H1 (cell line): ENCODE measurements at regions not wholly inside any gene's neighbourhood (a gene's known extent, or its start where the extent isn't known, plus 50 kb on each side); places are given as distances from the start of the nearest gene placed in this dataset.

ENCODE experiments used
- CTCF ChIA-PET: fragments of 300-600 bp; sonication (Branson Sonifier 250); formaldehyde crosslinking; loops from one replicate; lab custom pipeline; 2021; ENCODE audit not compliant: partially characterized antibody; lab: Charles Lee
- POLR2A ChIA-PET: fragments of 300-600 bp; sonication (Branson Sonifier 250); formaldehyde crosslinking; loops from one replicate; lab custom pipeline; 2021; ENCODE audit warnings: inconsistent platforms; ENCODE audit not compliant: partially characterized antibody; lab: Charles Lee
- DNase-seq, 2 experiments: peaks; one replicate each; pipeline versions ENCODE4 v3.0.0 to v3.0.0-alpha.2; 2010 to 2022; ENCODE audit warnings: low spot score in 2 of 2, low read depth in 1 of 2, mixed read lengths in 1 of 2
- FAIRE-seq: peaks from 2 replicates; lab custom pipeline; 2011; peaks lifted over from hg19 to GRCh38; lab: Jason Lieb, UNC
- H2AFZ ChIP-seq: 2 replicates; pipeline ENCODE4 v1.8.1; 2012; ENCODE audit warnings: low read length, inconsistent platforms
- H2AK5ac ChIP-seq: 2 replicates; pipeline ENCODE4 v1.6.1; 2013; ENCODE audit warnings: low read depth, low read length
- H2BK120ac ChIP-seq: replicated peaks from 2 replicates; pipeline ENCODE3; 2013; ENCODE audit warnings: low read depth, low read length, inconsistent platforms
- H2BK12ac ChIP-seq: 2 replicates; pipeline ENCODE4 v1.6.1; 2013; ENCODE audit warnings: low read depth, low read length
- H2BK15ac ChIP-seq: 2 replicates; pipeline ENCODE4 v1.6.1; 2013; ENCODE audit warnings: low read length
- H2BK20ac ChIP-seq: 2 replicates; pipeline ENCODE4 v1.6.1; 2013; ENCODE audit warnings: low read length
- H2BK5ac ChIP-seq: 2 replicates; pipeline ENCODE4 v1.6.1; 2013; ENCODE audit warnings: low read depth, low read length
- H3K14ac ChIP-seq: 2 replicates; pipeline ENCODE4 v1.6.1; 2013; ENCODE audit warnings: inconsistent platforms; ENCODE audit not compliant: insufficient read length
- H3K18ac ChIP-seq: 2 replicates; pipeline ENCODE4 v1.6.1; 2013; ENCODE audit warnings: low read length; ENCODE audit errors: extremely low read depth
- H3K23ac ChIP-seq: 2 replicates; pipeline ENCODE4 v1.6.1; 2013; ENCODE audit warnings: inconsistent platforms; ENCODE audit not compliant: insufficient read length
- H3K23me2 ChIP-seq: 2 replicates; pipeline ENCODE4 v1.6.1; 2013; ENCODE audit warnings: low read depth, low read length
- H3K27ac ChIP-seq: 2 replicates; pipeline ENCODE4 v1.6.1; 2011; ENCODE audit warnings: low read depth, low read length, inconsistent platforms
- H3K27me3 ChIP-seq, 4 experiments: replicated peaks in 1 of 4; 1 replicate in 1 of 4; 2 replicates in 3 of 4; pipeline versions ENCODE4 v1.6.1 to v1.8.1; 2011 to 2013; ENCODE audit warnings: low read length in 3 of 4, mild to moderate bottlenecking in 3 of 4, inconsistent platforms in 2 of 4, mixed read lengths in 2 of 4, moderate library complexity in 1 of 4; ENCODE audit not compliant: control insufficient read depth in 3 of 4, insufficient read depth in 3 of 4; ENCODE audit errors: extremely low read depth in 1 of 4
- H3K36me3 ChIP-seq, 4 experiments: 2 replicates each; pipeline versions ENCODE4 v1.6.1 to v1.8.1; 2011 to 2013; ENCODE audit warnings: mild to moderate bottlenecking in 4 of 4, low read length in 3 of 4, moderate library complexity in 2 of 4, control low read depth in 1 of 4, inconsistent platforms in 1 of 4; ENCODE audit not compliant: insufficient read depth in 4 of 4, control insufficient read depth in 2 of 4
- H3K4ac ChIP-seq: replicated peaks from 2 replicates; pipeline ENCODE3; 2013; ENCODE audit warnings: low read length, low read depth, mixed read lengths, inconsistent platforms; ENCODE audit not compliant: insufficient read length
- H3K4me1 ChIP-seq, 4 experiments: replicated peaks in 1 of 4; 1 replicate in 1 of 4; 2 replicates in 3 of 4; pipeline versions ENCODE4 v1.6.1 to v1.8.1; 2011 to 2013; ENCODE audit warnings: low read length in 3 of 4, inconsistent platforms in 2 of 4, mixed read lengths in 1 of 4; ENCODE audit not compliant: insufficient read depth in 4 of 4, control insufficient read depth in 3 of 4
- H3K4me2 ChIP-seq, 2 experiments: 2 replicates each; pipeline versions ENCODE4 v1.6.1 to v1.8.1; 2011 to 2013; ENCODE audit warnings: low read depth in 2 of 2, low read length in 2 of 2, control low read depth in 1 of 2, inconsistent platforms in 1 of 2, mild to moderate bottlenecking in 1 of 2; ENCODE audit not compliant: insufficient read depth in 1 of 2
- H3K4me3 ChIP-seq, 4 experiments: fragments of 200-600, 300-600 bp in 1 of 4; sonication (generic), shearing (Covaris generic), sonication (Bioruptor Twin) in 1 of 4; 2 replicates each; pipeline versions ENCODE4 v1.5.1 to v1.8.1; 2011 to 2016; ENCODE audit warnings: low read length in 4 of 4, low read depth in 3 of 4, control low read depth in 2 of 4, inconsistent platforms in 2 of 4, mild to moderate bottlenecking in 2 of 4, mixed read lengths in 1 of 4, moderate library complexity in 1 of 4; ENCODE audit not compliant: insufficient read depth in 2 of 4; ENCODE audit errors: extremely low read depth in 1 of 4
- H3K56ac ChIP-seq: replicated peaks from 2 replicates; pipeline ENCODE3; 2013; ENCODE audit warnings: low read depth, mild to moderate bottlenecking, mixed read lengths, low read length, inconsistent platforms; ENCODE audit not compliant: insufficient read length
- H3K79me1 ChIP-seq: 2 replicates; pipeline ENCODE4 v1.6.1; 2013; ENCODE audit warnings: low read depth, low read length, control low read depth
- H3K79me2 ChIP-seq, 2 experiments: 2 replicates each; pipeline versions ENCODE4 v1.6.1 to v1.8.1; 2012 to 2013; ENCODE audit warnings: low read length in 2 of 2, mild to moderate bottlenecking in 2 of 2, inconsistent platforms in 1 of 2; ENCODE audit not compliant: insufficient read depth in 2 of 2, control insufficient read depth in 1 of 2
- H3K9ac ChIP-seq, 4 experiments: replicated peaks in 1 of 4; 1 replicate in 1 of 4; 2 replicates in 3 of 4; pipeline versions ENCODE4 v1.6.1 to v1.8.1; 2011 to 2013; ENCODE audit warnings: low read depth in 3 of 4, low read length in 3 of 4, control low read depth in 2 of 4, mild to moderate bottlenecking in 2 of 4, moderate library complexity in 2 of 4, inconsistent platforms in 1 of 4; ENCODE audit errors: extremely low read depth in 1 of 4
- H3K9me3 ChIP-seq, 2 experiments: 2 replicates each; pipeline versions ENCODE4 v1.6.1 to v1.8.1; 2012 to 2013; ENCODE audit warnings: mild to moderate bottlenecking in 2 of 2, moderate library complexity in 2 of 2, control low read depth in 1 of 2, inconsistent platforms in 1 of 2, low read depth in 1 of 2, low read length in 1 of 2, mixed read lengths in 1 of 2; ENCODE audit not compliant: insufficient read depth in 2 of 2
- H4K20me1 ChIP-seq, 2 experiments: replicated peaks in 1 of 2; 2 replicates each; pipeline versions ENCODE3 to v1.8.1; 2011 to 2013; ENCODE audit warnings: inconsistent platforms in 2 of 2, low read length in 2 of 2, mild to moderate bottlenecking in 1 of 2; ENCODE audit not compliant: insufficient read depth in 2 of 2, control insufficient read depth in 1 of 2
- H4K5ac ChIP-seq: 2 replicates; pipeline ENCODE4 v1.6.1; 2013; ENCODE audit warnings: low read length, low read depth, mixed read lengths, inconsistent platforms; ENCODE audit not compliant: insufficient read length
- H4K8ac ChIP-seq: 2 replicates; pipeline ENCODE4 v1.8.0; 2013; ENCODE audit warnings: mild to moderate bottlenecking, moderate library complexity, low read length, inconsistent platforms; ENCODE audit not compliant: insufficient read depth; ENCODE audit errors: extremely low read depth
- H4K91ac ChIP-seq: replicated peaks from 2 replicates; pipeline ENCODE3; 2013; ENCODE audit warnings: low read length, mixed read lengths, inconsistent platforms; ENCODE audit not compliant: insufficient read length
- JUN ChIP-seq: IDR thresholded peaks from 2 replicates; pipeline ENCODE4 v1.6.1; 2011; ENCODE audit warnings: low read depth, mild to moderate bottlenecking, improper control_type of control experiment, low read length
- POLR2AphosphoS5 ChIP-seq: IDR thresholded peaks from 2 replicates; pipeline ENCODE4 v1.6.1; 2011; ENCODE audit warnings: low read depth, low read length
- SIRT6 ChIP-seq: IDR thresholded peaks from one replicate; pipeline ENCODE4 v1.7.1; 2012; ENCODE audit warnings: low read length, inconsistent platforms
- WGBS, 2 experiments: shearing (Covaris generic) in 1 of 2; methylation state at CpG; one replicate each; pipeline versions ENCODE4 v1.1.6 to v1.1.7; 2013 to 2015; ENCODE audit warnings: low lambda C conversion rate in 2 of 2, mixed read lengths in 2 of 2, inconsistent platforms in 1 of 2, low coverage in 1 of 2, missing lambda C conversion rate in 1 of 2; ENCODE audit not compliant: insufficient replicate concordance in 2 of 2, insufficient coverage in 1 of 2, insufficient read length in 1 of 2; ENCODE audit errors: extremely low coverage in 1 of 2, missing lambda C conversion rate in 1 of 2; 5-methylcytosine and 5-hydroxymethylcytosine counted together

DNA sequence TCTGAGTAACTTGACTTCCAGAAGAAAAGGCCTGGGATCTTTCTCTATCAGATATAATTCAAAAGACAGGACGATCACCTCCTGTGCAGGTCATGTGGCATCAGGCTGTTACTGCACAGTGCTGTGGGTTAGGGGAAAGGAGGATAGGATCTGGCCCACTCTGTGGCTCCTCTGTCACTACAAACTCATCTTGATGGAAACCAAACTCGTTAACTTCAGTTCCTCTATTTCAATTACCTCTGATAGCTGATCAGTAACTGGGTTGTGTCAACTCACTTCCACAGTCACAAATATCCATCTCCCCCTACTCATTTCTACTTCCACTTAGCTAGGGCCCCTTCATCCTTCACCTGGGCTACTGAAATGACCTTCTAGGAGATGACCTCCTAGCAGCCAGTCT is 95.2 kb downstream of the RCN1 start:
- ChIA-PET CTCF (interaction anchor here (0.8 to 2.9 kb wide), 4 partner anchors 10 to 102 kb away, joined by 3 to 21 read pairs (median 4); no protein-coding TSS in a partner anchor), POLR2A (no interaction called here)
- Histone ChIP-seq H3K4me3 (no peak overlapping the region), H3K27ac (no peak overlapping the region), H3K23ac (no peak overlapping the region), H3K4ac (no peak overlapping the region), H3K27me3 (no peaks in the 10 kb centered on the region), H3K4me1 (no peaks in the 10 kb centered on the region), H4K5ac (no peak overlapping the region), H3K23me2 (0 out of 2 replicates have a peak, but pooled peaks cover 2% of the 10 kb centered on the region), H4K8ac (no peak overlapping the region), H3K36me3 (no peaks in the 10 kb centered on the region), H2AFZ (no peak overlapping the region), H3K56ac (no peak overlapping the region), H3K14ac (no peak overlapping the region), H2AK5ac (no peak overlapping the region), H2BK12ac (no peak overlapping the region), H3K9ac (no peak overlapping the region), H2BK5ac (no peak overlapping the region), H3K9me3 (no peaks in the 10 kb centered on the region), H3K18ac (no peak overlapping the region), H2BK15ac (no peak overlapping the region), H2BK20ac (no peak overlapping the region), H3K79me2 (no peaks in the 10 kb centered on the region), H4K91ac (no peak overlapping the region), H2BK120ac (no peak overlapping the region), H3K4me2 (no peak overlapping the region), H4K20me1 (no peaks in the 10 kb centered on the region), H3K79me1 (no peaks in the 10 kb centered on the region)
- FAIRE-seq (no peak), DNase-seq (no peak)
- 92% methylated on average over 2 of the region's 2 CpGs; no CpG with 5 or more reads in 1 of the 2 experiments for WGBS, 2 experiments
- TF ChIP-seq SIRT6 (no peak), JUN (no peak), POLR2AphosphoS5 (no peak)
